Lung (tissue), 11 donors: ENCODE measurements at regions not wholly inside any gene's neighbourhood (a gene's known extent, or its start where the extent isn't known, plus 50 kb on each side); places are given as distances from the start of the nearest gene placed in this dataset.

Experiments
- ATAC-seq: fragments of 200-7000 bp; cut with Tn5 transposase; one replicate; pipeline ENCODE4 v1.9.1; 2020; ENCODE audit warnings: moderate number of reproducible peaks; ENCODE audit not compliant: insufficient read depth, low FRiP score
- DNase-seq, 3 donors: peaks; one replicate each; pipeline ENCODE4 v3.0.0-alpha.2; 2013 to 2017
- H3K27ac ChIP-seq, 2 donors: one replicate each; pipeline ENCODE4 v1.5.1; 2013; ENCODE audit warnings: mild to moderate bottlenecking in 2 of 2, moderate library complexity in 2 of 2, control low read depth in 1 of 2, inconsistent platforms in 1 of 2, low read depth in 1 of 2, low read length in 1 of 2
- H3K27me3 ChIP-seq, 3 donors: one replicate each; pipeline ENCODE4 v1.5.1; 2013; ENCODE audit warnings: low read length in 2 of 3; ENCODE audit not compliant: control insufficient read depth in 3 of 3, insufficient read depth in 3 of 3
- H3K36me3 ChIP-seq, 4 donors: one replicate each; pipeline ENCODE4 v1.5.1; 2013; ENCODE audit warnings: low read length in 4 of 4, mild to moderate bottlenecking in 1 of 4, moderate library complexity in 1 of 4; ENCODE audit not compliant: control insufficient read depth in 4 of 4, insufficient read depth in 4 of 4
- H3K4me1 ChIP-seq, 5 donors: one replicate each; pipeline ENCODE4 v1.5.1; 2013; ENCODE audit warnings: low read length in 5 of 5, mild to moderate bottlenecking in 2 of 5, moderate library complexity in 1 of 5; ENCODE audit not compliant: control insufficient read depth in 5 of 5, insufficient read depth in 5 of 5
- H3K4me3 ChIP-seq: one replicate; pipeline ENCODE4 v1.5.1; 2013; ENCODE audit warnings: mild to moderate bottlenecking, control low read depth, moderate library complexity
- H3K9ac ChIP-seq, 2 donors: one replicate each; pipeline ENCODE4 v1.5.1; 2013; ENCODE audit warnings: low read length in 2 of 2, control low read depth in 1 of 2; ENCODE audit not compliant: insufficient read depth in 1 of 2
- H3K9me3 ChIP-seq, 4 donors: one replicate each; pipeline ENCODE4 v1.5.1; 2013; ENCODE audit warnings: low read length in 3 of 4, mild to moderate bottlenecking in 1 of 4, moderate library complexity in 1 of 4; ENCODE audit not compliant: control insufficient read depth in 4 of 4, insufficient read depth in 3 of 4
- CTCF ChIP-seq: IDR thresholded peaks from 2 replicates; pipeline ENCODE4 v1.5.1; 2012; ENCODE audit warnings: mild to moderate bottlenecking; ENCODE audit errors: control extremely low read depth, extremely low read depth
- WGBS, 2 donors: extraction: QIAGEN DNeasy Blood & Tissue Kit; methylation state at CpG; one replicate each; pipeline ENCODE4 v1.1.7; 2013; 5-methylcytosine and 5-hydroxymethylcytosine counted together
- donor health status: control.
- donor health status: control.
- donor health status: Bipolar disorder and iron deficiency.
- donor health status: healthy.
- donor health status: DM: yes; HTN: yes; CAD: no.

- 63 to 81% methylated on average over 1 of the region's 1 CpG for WGBS, 2 donors
- ATAC-seq = no peak
- no peaks in the 10 kb centered on the region for H3K36me3 ChIP-seq
- no peak overlapping the region for H3K9ac ChIP-seq
- H3K4me1 ChIP-seq = no peaks in the 10 kb centered on the region
- no peak overlapping the region for H3K4me3 ChIP-seq
- no peak for DNase-seq
- no peaks in the 10 kb centered on the region for H3K27me3 ChIP-seq
- no peak for TF ChIP-seq CTCF
- H3K27ac ChIP-seq = no peak overlapping the region
- no peaks in the 10 kb centered on the region for H3K9me3 ChIP-seq
Measured at GRCh38 chr10:107834706-107835105, 670.2 kb upstream of the SORCS1 start.

- ATAC-seq (no peak), DNase-seq (no peak)
- TF ChIP-seq CTCF = no peak
- Histone ChIP-seq H3K27ac (no peak overlapping the region), H3K9me3 (no peaks in the 10 kb centered on the region), H3K4me3 (no peak overlapping the region), H3K9ac (no peak overlapping the region), H3K36me3 (no peaks in the 10 kb centered on the region), H3K4me1 (no peaks in the 10 kb centered on the region), H3K27me3 (no peaks in the 10 kb centered on the region)
- 88 to 94% methylated on average over 2 of the region's 2 CpGs for WGBS, 2 donors
Measured at GRCh38 chr10:107831772-107832171, 667.3 kb upstream of the SORCS1 start.

GRCh38 chr10:107829161-107829560 is 664.7 kb upstream of the SORCS1 start:
- Histone ChIP-seq H3K9me3 (no peaks in the 10 kb centered on the region), H3K36me3 (no peaks in the 10 kb centered on the region), H3K27me3 (no peaks in the 10 kb centered on the region), H3K27ac (no peak overlapping the region), H3K4me1 (no peaks in the 10 kb centered on the region), H3K4me3 (no peak overlapping the region), H3K9ac (no peak overlapping the region)
- 50 to 68% methylated on average over 3 of the region's 3 CpGs for WGBS, 2 donors
- no peak for ATAC-seq
- no peak for DNase-seq
- no peak for TF ChIP-seq CTCF

- Histone ChIP-seq H3K4me1 (no peaks in the 10 kb centered on the region), H3K36me3 (no peaks in the 10 kb centered on the region), H3K27ac (no peak overlapping the region), H3K9me3 (no peaks in the 10 kb centered on the region), H3K27me3 (no peaks in the 10 kb centered on the region), H3K4me3 (no peak overlapping the region), H3K9ac (no peak overlapping the region)
- DNase-seq (peak; percentile 16 to 61 (median 39)), ATAC-seq (no peak)
- WGBS, 2 donors = 79 to 90% methylated on average over 4 of the region's 4 CpGs
- no peak for TF ChIP-seq CTCF
Measured at GRCh38 chr10:107826171-107826570, 661.7 kb upstream of the SORCS1 start.
